MM.1S (cell line): ENCODE measurements at regions not wholly inside any gene's neighbourhood (a gene's known extent, or its start where the extent isn't known, plus 50 kb on each side); places are given as distances from the start of the nearest gene placed in this dataset.

Source experiments
- DNase-seq: peaks from one replicate; pipeline ENCODE4 v3.0.0-alpha.2; 2015
- H2AFZ ChIP-seq: fragments of 300-600 bp; sonication (generic); 2 replicates; pipeline ENCODE4 v1.6.0; 2016; ENCODE audit warnings: antibody characterized with exemption, low read length
- H3F3A ChIP-seq: fragments of 300-600 bp; sonication (generic); 2 replicates; pipeline ENCODE4 v1.6.1; 2016; ENCODE audit warnings: mild to moderate bottlenecking, antibody characterized with exemption, low read length, moderate library complexity, mixed read lengths; ENCODE audit not compliant: insufficient read depth
- H3K27ac ChIP-seq: fragments of 300-600 bp; sonication (generic); 2 replicates; pipeline ENCODE4 v1.5.1; 2016; ENCODE audit warnings: mild to moderate bottlenecking, low read length
- H3K27me3 ChIP-seq: fragments of 300-600 bp; sonication (generic); replicated peaks from 2 replicates; pipeline ENCODE4 v1.6.0; 2016; ENCODE audit warnings: low read length; ENCODE audit not compliant: insufficient read depth
- H3K36me3 ChIP-seq: fragments of 300-600 bp; sonication (generic); replicated peaks from 2 replicates; pipeline ENCODE4 v1.6.1; 2016; ENCODE audit warnings: mild to moderate bottlenecking, low read length, mixed read lengths; ENCODE audit not compliant: insufficient read depth
- H3K4me1 ChIP-seq: fragments of 300-600 bp; sonication (generic); 2 replicates; pipeline ENCODE4 v1.6.1; 2016; ENCODE audit warnings: low read length, mixed read lengths
- H3K4me2 ChIP-seq: fragments of 300-600 bp; sonication (generic); 2 replicates; pipeline ENCODE4 v1.6.0; 2016; ENCODE audit warnings: low read depth, low read length
- H3K4me3 ChIP-seq: fragments of 300-600 bp; sonication (generic); 2 replicates; pipeline ENCODE4 v1.5.1; 2016; ENCODE audit warnings: low read length, mixed read lengths
- H3K79me2 ChIP-seq: fragments of 300-600 bp; sonication (generic); 2 replicates; pipeline ENCODE4 v1.6.1; 2016; ENCODE audit warnings: mixed run types, low read length, mixed read lengths
- H3K9ac ChIP-seq: fragments of 300-600 bp; sonication (generic); 2 replicates; pipeline ENCODE4 v1.6.1; 2016; ENCODE audit warnings: low read length, mixed read lengths
- H3K9me2 ChIP-seq: fragments of 300-600 bp; sonication (generic); replicated peaks from 2 replicates; pipeline ENCODE4 v1.6.1; 2016; ENCODE audit warnings: mild to moderate bottlenecking, low read length, mixed read lengths; ENCODE audit not compliant: insufficient read depth
- H3K9me3 ChIP-seq: fragments of 300-600 bp; sonication (generic); replicated peaks from 2 replicates; pipeline ENCODE4 v1.6.1; 2016; ENCODE audit warnings: mild to moderate bottlenecking, low read length, mixed read lengths; ENCODE audit not compliant: insufficient read depth
- H4K20me1 ChIP-seq: fragments of 300-600 bp; sonication (generic); 2 replicates; pipeline ENCODE4 v1.6.1; 2016; ENCODE audit warnings: mild to moderate bottlenecking, low read length, moderate library complexity, mixed read lengths; ENCODE audit not compliant: insufficient read depth
- CTCF ChIP-seq: fragments of 300-600 bp; sonication (generic); IDR thresholded peaks from 2 replicates; pipeline ENCODE4 v1.5.1; 2016; ENCODE audit warnings: antibody characterized with exemption, low read length, mixed read lengths
- EZH2 ChIP-seq: fragments of 300-600 bp; sonication (generic); optimal IDR thresholded peaks from 2 replicates; pipeline ENCODE3; 2017; ENCODE audit warnings: low read depth, mild to moderate bottlenecking, antibody characterized with exemption, low read length, mixed read lengths
- EZH2phosphoT487 ChIP-seq: fragments of 300-600 bp; sonication (generic); IDR thresholded peaks from 2 replicates; pipeline ENCODE4 v1.6.1; 2018; ENCODE audit warnings: antibody characterized with exemption, low read length

DNA sequence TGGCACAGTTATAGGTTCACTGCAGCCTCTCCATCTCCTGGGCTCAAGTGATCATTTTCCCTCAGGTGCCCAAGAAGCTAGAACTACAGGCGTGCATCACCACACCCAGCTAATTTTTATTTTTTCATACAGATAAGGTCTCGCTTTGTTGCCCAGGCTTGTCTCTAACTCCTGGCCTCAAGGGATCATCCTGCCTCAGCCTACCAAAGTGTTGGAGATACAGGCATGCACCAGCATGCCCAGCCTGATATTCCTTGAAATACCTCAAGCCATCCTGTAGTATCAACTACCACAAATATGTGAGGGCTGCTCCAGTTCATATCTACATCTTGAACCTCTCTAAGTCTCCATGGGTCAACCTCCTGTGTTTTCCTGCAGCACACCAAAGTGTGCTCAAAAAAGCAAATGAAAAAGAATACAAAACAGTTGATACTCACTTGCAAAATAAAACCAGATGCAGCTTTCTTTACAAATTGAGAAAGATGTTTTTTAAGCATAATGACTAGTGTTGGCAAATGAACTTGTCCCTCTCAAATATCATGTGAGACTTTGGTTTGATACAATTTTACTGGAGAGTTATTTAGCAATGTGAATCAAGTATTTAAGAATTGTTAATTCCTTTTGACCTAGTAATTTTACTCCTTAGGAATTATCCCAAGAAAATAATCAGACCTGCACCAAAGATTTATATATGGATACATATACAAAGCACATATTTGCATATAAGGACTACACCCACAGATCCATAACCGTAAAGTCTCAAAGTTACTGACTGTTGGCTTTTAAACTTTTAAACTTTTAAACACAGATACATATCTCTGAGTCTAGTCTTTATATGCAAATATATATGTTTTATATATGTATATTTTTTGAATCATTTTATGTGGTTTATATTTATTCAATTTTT is 197.7 kb downstream of the NRIP1 start:
- Histone ChIP-seq H4K20me1 (no peaks in the 10 kb centered on the region), H3K36me3 (no peaks in the 10 kb centered on the region), H3K9me3 (no peaks in the 10 kb centered on the region), H3K4me3 (no peak overlapping the region), H3K27me3 (no peaks in the 10 kb centered on the region), H3K4me1 (no peaks in the 10 kb centered on the region), H3K4me2 (no peak overlapping the region), H3K9me2 (no peaks in the 10 kb centered on the region), H3F3A (no peaks in the 10 kb centered on the region), H2AFZ (no peak overlapping the region), H3K79me2 (no peaks in the 10 kb centered on the region), H3K9ac (no peak overlapping the region), H3K27ac (no peak overlapping the region)
- DNase-seq: no peak
- no peak for TF ChIP-seq CTCF
- no peak for TF ChIP-seq EZH2phosphoT487
- TF ChIP-seq EZH2: no peak

- H3K4me2 ChIP-seq: no peak overlapping the region
- no peaks in the 10 kb centered on the region for H3F3A ChIP-seq
- no peak for TF ChIP-seq EZH2
- peak; percentile 39 for TF ChIP-seq CTCF
- H3K9me3 ChIP-seq: no peaks in the 10 kb centered on the region
- H3K4me1 ChIP-seq: no peaks in the 10 kb centered on the region
- H3K9ac ChIP-seq: no peak overlapping the region
- no peaks in the 10 kb centered on the region for H3K36me3 ChIP-seq
- no peak overlapping the region for H2AFZ ChIP-seq
- peak; percentile 16 for DNase-seq
- no peaks in the 10 kb centered on the region for H3K27me3 ChIP-seq
- H3K4me3 ChIP-seq: no peak overlapping the region
- H3K79me2 ChIP-seq: no peaks in the 10 kb centered on the region
- no peak overlapping the region for H3K27ac ChIP-seq
- no peaks in the 10 kb centered on the region for H3K9me2 ChIP-seq
- no peaks in the 10 kb centered on the region for H4K20me1 ChIP-seq
Measured at GRCh38 chr21:14864211-14865021, 200.4 kb downstream of the NRIP1 start.

DNA sequence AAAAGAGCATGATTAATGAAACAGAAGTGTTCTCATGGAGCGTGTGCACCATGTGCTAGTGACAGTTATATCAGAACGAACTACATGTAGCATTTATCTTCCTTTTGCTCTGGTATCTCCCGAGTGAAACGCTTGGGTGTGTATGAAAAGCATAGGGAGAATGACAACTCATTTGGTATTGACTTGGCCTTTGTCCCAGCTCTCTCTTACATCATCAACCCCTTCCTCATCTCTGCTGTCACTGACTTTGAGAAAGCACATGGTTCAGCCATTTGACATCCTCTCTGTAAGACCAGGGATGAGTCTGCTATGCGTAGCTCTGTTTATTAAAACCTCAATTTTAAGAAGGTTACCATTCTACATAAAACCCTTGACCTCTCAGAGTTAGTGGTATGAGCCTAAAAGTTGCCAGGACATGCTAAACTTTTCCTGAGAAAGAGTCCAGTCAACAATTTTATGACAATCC is 201.0 kb downstream of the NRIP1 start:
- Histone ChIP-seq H3K9ac (no peak overlapping the region), H3K79me2 (no peaks in the 10 kb centered on the region), H2AFZ (no peak overlapping the region), H3K4me3 (no peak overlapping the region), H3K27me3 (no peaks in the 10 kb centered on the region), H4K20me1 (no peaks in the 10 kb centered on the region), H3K27ac (no peak overlapping the region), H3K4me2 (no peak overlapping the region), H3K4me1 (no peaks in the 10 kb centered on the region), H3K9me2 (no peaks in the 10 kb centered on the region), H3F3A (no peaks in the 10 kb centered on the region), H3K36me3 (no peaks in the 10 kb centered on the region), H3K9me3 (no peaks in the 10 kb centered on the region)
- DNase-seq: no peak
- no peak for TF ChIP-seq CTCF
- no peak for TF ChIP-seq EZH2phosphoT487
- TF ChIP-seq EZH2: no peak
